GM18508 (cell line): ENCODE measurements at regions not wholly inside any gene's neighbourhood (a gene's known extent, or its start where the extent isn't known, plus 50 kb on each side); places are given as distances from the start of the nearest gene placed in this dataset.
"Not testable (repeated sequence)": the region's sequence is repeated elsewhere in the genome, so short reads cannot be mapped to it uniquely, and the experiment has no call there.

ENCODE experiments used
- ATAC-seq: cut with Tn5 transposase; IDR thresholded peaks from one replicate; pipeline ENCODE4 v1.9.1; 2021; ENCODE audit warnings: moderate number of reproducible peaks; ENCODE audit not compliant: insufficient read depth, unreplicated experiment

GRCh38 chr9:29339387-29339786 lies 1766.1 kb upstream of the C9orf72 start:
- ATAC-seq: no peak

GRCh38 chr9:29348999-29349398 lies 1775.7 kb upstream of the C9orf72 start:
- no peak for ATAC-seq

DNA sequence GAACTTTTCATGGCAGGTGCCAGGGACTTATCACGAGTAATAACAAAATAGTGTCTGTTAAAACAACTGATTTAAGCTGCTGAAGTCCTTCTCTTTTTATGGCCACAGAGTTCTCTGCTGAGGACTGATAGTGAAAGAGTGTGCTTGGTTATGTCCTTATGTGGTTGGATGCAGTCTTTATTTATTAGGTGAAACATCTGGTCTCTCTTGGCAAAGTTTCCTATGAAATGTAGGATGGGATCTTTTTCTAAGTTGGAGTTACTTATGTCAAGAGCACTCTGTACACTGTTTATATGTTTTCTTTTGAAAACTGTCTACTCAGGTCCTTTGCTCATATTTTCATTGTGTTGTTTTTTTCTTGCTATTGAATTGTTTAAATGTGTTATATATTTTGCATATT lies 1816.1 kb upstream of the C9orf72 start:
- ATAC-seq: no peak

- ATAC-seq: no peak
Observed at GRCh38 chr9:29390859-29391258, 1817.6 kb upstream of the C9orf72 start.

DNA sequence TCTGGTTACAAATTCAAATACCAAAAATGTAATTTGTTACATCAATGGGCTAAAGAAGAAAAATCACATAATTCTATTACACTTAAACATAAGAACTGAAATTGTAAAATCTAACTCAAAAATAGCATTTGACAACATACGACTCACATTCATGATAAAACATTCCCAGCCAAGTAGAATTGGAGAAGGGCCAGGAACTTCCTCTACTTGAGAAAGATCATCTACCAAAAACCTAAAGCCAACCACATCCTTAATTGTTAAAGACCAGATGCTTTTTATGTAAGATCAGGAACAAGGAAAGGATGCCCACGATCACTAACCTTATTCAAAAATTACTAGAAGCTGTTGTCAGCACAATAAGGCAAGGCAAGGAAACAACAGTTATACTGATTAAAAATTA lies 1819.8 kb upstream of the C9orf72 start:
- no peak for ATAC-seq

GRCh38 chr9:29394855-29395254 lies 1821.6 kb upstream of the C9orf72 start:
- ATAC-seq: no peak

- ATAC-seq: no peak
Observed at GRCh38 chr9:29397148-29397547, 1823.9 kb upstream of the C9orf72 start.

- no peak for ATAC-seq
Observed at GRCh38 chr9:29416204-29416603, 1842.9 kb upstream of the C9orf72 start.

DNA sequence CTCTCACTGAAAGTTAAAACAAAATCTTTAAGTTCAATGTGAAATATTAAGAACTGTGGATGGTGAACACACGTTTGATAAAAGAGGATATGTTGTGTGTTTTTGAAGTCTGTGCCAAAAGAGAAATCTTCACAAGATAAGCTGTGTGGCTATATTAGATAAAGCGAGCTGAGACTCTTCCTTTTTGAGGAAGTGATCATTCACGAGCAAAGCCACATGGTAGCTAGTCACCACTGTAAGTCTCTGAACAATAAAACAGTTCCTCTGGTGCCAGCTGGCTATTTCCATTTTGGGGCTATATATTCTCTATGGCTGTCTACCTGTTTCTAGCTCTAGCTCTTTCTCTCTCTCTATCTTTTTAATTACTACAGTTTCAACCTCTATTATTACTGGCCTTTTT lies 1849.2 kb upstream of the C9orf72 start:
- ATAC-seq: no peak

GRCh38 chr9:29432191-29432590 lies 1858.9 kb upstream of the C9orf72 start:
- no peak for ATAC-seq

DNA sequence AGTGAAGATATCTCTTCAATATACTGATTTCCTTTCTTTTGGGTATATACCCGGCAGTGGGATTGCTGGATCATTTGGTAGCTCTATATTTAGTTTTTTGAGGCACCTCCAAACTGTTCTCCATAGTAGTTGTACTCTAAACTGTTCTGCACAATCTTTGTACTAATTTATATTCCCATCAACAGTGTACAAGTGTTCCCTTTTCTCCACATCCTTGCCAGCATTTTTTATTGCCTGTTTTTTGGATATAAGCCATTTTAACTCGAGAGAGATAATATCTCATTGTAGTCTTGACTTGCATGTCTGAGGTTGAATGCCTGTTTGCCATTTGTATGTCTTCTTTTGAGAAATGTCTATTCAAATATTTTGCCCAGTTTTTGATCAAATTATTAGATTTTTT lies 1859.4 kb upstream of the C9orf72 start:
- not testable (repeated sequence) for ATAC-seq

DNA sequence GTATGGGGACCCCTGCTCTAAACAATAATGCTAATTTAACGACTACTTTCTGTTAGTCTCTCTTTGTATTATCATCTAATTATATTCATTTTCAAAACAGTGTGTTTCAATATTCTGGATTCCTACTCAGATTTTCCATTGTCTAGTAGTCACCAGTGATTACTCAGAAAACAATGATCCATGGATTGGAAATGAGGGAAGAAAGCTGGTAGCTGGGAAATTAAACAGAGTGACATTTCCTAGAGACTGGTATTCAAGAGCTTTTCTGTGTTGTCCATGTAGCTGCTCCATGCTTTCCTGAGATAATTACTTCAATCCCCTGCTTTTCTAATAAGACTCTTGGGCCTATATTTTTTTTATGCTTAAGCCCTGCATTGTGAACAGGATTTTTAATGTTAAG lies 1862.1 kb upstream of the C9orf72 start:
- ATAC-seq: no peak

DNA sequence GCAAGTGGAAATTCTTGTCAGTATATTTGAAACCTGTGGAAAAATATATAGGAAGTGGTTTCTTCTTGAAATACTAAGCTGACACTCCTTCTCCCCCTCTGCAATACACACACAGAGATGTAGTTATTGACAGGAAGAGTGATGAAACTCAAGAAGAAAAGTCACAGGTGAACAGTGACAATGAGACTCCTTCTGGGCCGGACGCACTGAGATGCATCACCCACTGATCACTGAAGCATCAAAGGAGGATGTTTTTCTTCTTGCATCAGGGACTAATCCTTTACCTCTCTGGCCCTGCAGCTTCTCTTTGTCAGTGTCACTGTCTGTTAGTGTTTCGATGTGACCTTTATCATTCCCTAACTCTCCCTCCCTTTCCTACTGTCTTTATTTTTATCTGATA lies 1864.2 kb upstream of the C9orf72 start:
- ATAC-seq: no peak

- ATAC-seq: no peak
Observed at GRCh38 chr9:29439961-29440360, 1866.7 kb upstream of the C9orf72 start.

DNA sequence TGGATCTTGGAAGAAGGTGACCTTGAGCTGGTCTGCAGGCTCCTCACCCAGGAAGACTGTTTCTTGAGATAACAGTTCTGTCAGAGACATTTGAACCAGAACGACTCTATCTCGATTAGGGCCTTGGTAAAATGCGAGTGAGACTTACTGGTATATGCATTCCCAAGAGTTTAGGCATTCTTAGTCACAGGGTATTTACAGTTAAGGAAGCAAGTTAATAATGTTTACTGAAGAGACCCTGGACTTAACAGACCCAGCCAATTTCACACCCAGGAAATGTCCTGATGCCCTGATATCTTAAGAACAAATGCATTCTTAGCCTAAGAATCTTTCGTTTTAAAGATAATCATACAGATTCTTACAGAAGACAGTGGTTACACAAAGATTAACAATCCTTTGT lies 1867.2 kb upstream of the C9orf72 start:
- ATAC-seq: no peak

DNA sequence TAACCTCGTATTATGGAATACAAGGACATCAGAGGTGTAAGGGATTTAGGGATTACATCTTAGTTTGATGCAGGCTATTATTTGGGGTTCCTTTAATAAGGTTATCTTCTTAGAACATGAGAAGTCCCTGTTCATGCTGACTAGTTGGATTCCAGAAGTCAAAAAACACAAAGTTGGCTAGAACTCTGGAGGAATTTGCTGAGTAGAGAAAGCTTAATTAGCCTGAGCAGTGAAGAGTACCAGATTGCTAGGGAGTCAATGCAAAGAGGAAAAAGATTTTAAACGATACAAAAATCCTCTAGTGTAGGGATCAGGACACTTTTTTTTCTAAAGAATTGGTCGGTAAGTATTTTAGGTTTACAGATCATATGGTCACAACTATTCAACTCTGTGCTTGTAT lies 1872.5 kb upstream of the C9orf72 start:
- ATAC-seq: no peak

DNA sequence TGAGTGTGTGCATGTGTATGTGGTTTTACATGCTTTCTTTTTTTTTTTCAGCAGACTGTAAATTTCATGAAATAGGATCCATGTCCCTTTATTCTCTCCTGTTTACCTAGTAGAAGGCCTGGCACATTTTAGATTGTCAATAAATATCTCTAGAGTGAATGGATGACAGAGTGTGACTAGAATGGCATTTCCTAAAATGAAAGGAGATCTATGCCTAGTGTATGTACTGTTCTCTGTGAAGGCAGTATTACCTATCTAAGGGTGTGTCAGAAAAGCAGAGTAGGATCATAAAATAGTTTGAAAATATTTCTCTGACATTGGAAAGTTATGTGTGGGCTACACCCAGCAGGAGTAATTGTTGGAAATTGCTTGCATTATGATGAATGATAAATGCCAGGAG lies 1876.0 kb upstream of the C9orf72 start:
- no peak for ATAC-seq

GRCh38 chr9:29450343-29450875 lies 1877.1 kb upstream of the C9orf72 start:
- ATAC-seq: not testable (repeated sequence)

- ATAC-seq: no peak
Observed at GRCh38 chr9:29456940-29457339, 1883.7 kb upstream of the C9orf72 start.

- no peak for ATAC-seq
Observed at GRCh38 chr9:29475471-29475870, 1902.2 kb upstream of the C9orf72 start.

GRCh38 chr9:29511680-29512079 lies 1938.4 kb upstream of the C9orf72 start:
- no peak for ATAC-seq

- ATAC-seq: no peak
Observed at GRCh38 chr9:29514336-29514735, 1941.1 kb upstream of the C9orf72 start.

GRCh38 chr9:29514862-29515261 lies 1941.6 kb upstream of the C9orf72 start:
- no peak for ATAC-seq
